HG03571 (cell line): ENCODE measurements at regions not wholly inside any gene's neighbourhood (a gene's known extent, or its start where the extent isn't known, plus 50 kb on each side); places are given as distances from the start of the nearest gene placed in this dataset.

Source experiments
- ATAC-seq: cut with Tn5 transposase; IDR thresholded peaks from one replicate; pipeline ENCODE4 v1.9.1; 2021; ENCODE audit not compliant: unreplicated experiment

- ATAC-seq, result no peak
Measured at GRCh38 chr2:43022896-43023295, 203.5 kb downstream of the ZFP36L2 start.

- ATAC-seq, result no peak
Measured at GRCh38 chr2:43021791-43022509, 204.5 kb downstream of the ZFP36L2 start.

- ATAC-seq, result no peak
Measured at GRCh38 chr2:43020990-43021669, 205.3 kb downstream of the ZFP36L2 start.

GRCh38 chr2:43020296-43020695 lies 206.1 kb downstream of the ZFP36L2 start:
- no peak for ATAC-seq

GRCh38 chr2:43019536-43020183 lies 206.7 kb downstream of the ZFP36L2 start:
- ATAC-seq, result no peak

- ATAC-seq, result no peak
Measured at GRCh38 chr2:43019025-43019367, 207.4 kb downstream of the ZFP36L2 start.

- no peak for ATAC-seq
Measured at GRCh38 chr2:43018179-43019024, 208.0 kb downstream of the ZFP36L2 start.

- no peak for ATAC-seq
Measured at GRCh38 chr2:43013821-43014345, 212.5 kb downstream of the ZFP36L2 start.

- ATAC-seq, result no peak
Measured at GRCh38 chr2:43012966-43013365, 213.4 kb downstream of the ZFP36L2 start.

GRCh38 chr2:43011158-43011491 lies 215.3 kb downstream of the ZFP36L2 start:
- no peak for ATAC-seq

GRCh38 chr2:43010438-43011157 lies 215.8 kb downstream of the ZFP36L2 start:
- no peak for ATAC-seq

- ATAC-seq, result no peak
Measured at GRCh38 chr2:43009448-43009847, 217.0 kb downstream of the ZFP36L2 start.

GRCh38 chr2:43008388-43008787 lies 216.0 kb upstream of the HAAO start:
- no peak for ATAC-seq

- no peak for ATAC-seq
Measured at GRCh38 chr2:43007901-43008300, 215.5 kb upstream of the HAAO start.

- no peak for ATAC-seq
Measured at GRCh38 chr2:43006834-43007543, 214.6 kb upstream of the HAAO start.

GRCh38 chr2:43005975-43006833 lies 213.8 kb upstream of the HAAO start:
- ATAC-seq, result no peak

GRCh38 chr2:43005245-43005974 lies 213.0 kb upstream of the HAAO start:
- no peak for ATAC-seq

- ATAC-seq, result no peak
Measured at GRCh38 chr2:43004879-43005244, 212.5 kb upstream of the HAAO start.
